ENCODE measurements at regions not wholly inside any gene's neighbourhood (a gene's known extent, or its start where the extent isn't known, plus 50 kb on each side); places are given as distances from the start of the nearest gene placed in this dataset.
A peak's percentile ranks its signal among the peaks of the same experiment; 100 is the strongest.
"Not testable (repeated sequence)": the region's sequence is repeated elsewhere in the genome, so short reads cannot be mapped to it uniquely, and the experiment has no call there.

DNA sequence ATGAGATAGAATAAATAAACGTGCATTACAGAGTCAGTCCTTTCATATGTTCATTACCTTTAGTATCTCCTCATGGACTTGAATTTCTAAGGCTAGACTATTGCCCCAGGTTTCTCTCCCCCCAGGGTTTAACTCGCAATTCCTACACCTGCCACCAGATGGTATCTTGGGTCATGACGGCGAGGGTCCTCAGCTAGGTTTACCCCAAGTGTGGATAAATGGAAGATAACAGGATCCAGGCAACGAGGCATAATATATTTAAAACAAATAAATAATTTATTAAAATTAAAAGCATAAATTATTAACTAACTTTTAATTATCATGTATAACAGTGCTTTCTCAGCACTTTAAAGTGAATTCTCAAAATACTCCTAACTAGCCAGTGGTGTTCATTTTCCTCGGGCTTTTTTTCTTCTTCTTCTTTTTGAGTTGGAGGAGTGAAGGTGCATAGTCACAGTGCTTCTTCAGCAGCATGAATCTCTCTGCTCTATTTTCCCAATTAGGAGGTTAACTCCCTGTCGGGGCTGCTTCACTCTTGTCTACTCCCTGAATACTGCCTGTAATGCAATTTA is 243.5 kb upstream of the CAND1 start:
- intact Hi-C loops (cut with DNase I), result no loop called here
- DNase-seq, result no peak

DNA sequence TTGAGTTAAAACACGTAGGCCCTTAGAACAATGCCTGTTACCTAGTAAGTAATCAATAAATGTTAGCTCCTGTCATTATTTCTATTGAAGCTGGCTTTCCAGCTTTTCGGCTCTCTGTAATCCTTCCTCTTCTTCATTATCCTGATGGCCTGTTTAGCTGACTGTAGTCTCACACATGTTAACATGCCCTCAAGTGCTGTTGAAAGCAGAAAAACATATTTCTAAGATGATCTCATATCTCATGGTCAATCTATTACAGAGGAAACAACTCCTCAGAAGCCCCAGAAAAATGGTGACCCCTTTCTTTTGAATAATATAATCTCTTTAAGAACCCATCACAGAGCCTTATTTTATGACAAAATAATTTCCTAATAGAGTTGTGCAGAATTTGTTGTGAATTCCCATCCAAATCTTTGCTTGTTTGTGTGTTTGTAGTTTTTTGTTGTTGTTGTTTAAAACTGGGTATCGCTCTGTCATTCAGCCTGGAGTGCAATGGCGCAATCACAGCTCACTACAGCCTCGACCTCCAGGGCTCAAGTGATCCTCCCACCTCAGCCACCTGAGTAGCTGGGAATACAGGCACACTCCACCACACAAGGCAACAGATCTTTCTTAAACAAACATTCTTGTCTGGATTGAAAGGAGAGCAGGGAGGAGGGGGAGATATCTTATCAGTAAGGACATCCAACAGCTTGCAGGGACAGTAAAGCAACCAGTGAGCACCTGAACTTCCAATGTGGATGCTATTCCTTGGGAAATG is 242.5 kb upstream of the CAND1 start:
- DNase-seq, result no peak
- intact Hi-C loops (cut with DNase I), result no loop called here

DNA sequence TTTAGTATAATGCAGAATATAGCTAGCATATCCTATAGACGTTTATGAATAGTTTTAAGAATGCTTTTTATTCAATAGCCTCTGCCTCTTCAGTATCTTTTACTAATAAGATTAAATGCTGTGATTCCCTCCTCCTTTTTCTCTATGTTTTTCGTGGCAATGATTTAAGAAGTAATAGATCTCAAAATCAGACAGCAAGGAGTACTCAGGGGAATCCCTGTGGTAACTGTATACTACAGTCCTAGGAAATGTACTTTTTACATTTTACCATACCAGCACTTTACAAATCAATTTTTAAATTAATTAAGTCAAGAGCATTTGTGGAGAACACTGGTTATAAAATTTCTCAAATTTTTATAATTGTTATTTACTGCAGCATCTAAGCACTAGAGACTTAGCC is 240.6 kb upstream of the CAND1 start:
- DNase-seq, result no peak
- intact Hi-C loops (cut with DNase I), result no loop called here

DNA sequence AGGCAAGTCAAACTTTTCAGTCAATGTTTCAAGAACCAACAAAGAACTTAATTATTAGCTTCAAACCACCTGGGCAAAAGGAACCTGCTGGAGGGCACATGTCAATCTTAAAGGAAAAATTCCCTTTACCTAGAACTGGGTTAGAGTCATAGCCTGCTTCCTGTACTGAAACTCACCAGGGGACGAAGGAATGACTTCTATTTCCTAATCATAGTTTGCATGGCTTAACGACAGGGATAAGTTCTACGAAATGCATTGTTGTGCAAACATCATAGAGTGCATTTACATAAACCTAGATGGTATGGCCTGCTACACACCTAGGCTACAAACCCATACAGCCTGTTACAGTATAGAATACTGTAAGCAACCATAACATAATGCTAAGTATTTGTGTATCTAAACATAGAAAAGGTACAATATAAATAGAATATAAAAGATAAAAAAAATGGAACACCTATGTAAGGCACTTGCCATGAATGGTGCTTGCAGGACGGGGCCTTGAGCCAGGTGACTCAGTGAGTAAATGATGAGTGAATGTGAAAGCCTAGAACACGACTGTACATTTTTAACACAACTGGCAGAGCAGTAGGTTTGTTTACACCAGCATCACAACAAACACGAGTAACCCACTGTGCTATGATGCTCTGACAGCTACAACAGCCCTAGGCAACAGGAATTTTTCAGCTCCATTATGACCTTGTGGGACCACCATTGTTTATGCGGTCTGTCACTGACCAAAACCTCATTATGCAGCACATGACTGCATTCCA is 234.9 kb upstream of the CAND1 start:
- no peak for DNase-seq
- intact Hi-C loops (cut with DNase I), result no loop called here

DNA sequence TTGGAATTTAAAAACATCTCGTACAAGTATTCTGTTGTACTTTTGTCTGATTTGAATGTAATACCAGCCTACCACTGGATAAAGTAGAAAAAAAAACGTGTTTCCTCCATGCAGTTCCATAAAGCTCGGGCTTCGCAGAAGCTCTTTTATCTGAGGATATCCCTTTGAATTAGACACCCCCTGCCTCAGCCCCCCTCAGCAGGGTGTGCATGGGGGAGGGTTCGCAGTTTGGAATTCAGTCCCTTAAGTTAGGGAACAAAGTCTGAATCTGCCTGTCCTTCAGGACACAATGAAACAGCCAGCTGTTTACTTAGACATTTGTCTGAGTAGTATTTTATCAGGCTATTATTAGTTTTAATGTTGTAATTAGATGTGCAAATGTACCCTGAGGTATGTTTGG is 234.0 kb upstream of the CAND1 start:
- no peak for DNase-seq
- intact Hi-C loops (cut with DNase I), result no loop called here

DNA sequence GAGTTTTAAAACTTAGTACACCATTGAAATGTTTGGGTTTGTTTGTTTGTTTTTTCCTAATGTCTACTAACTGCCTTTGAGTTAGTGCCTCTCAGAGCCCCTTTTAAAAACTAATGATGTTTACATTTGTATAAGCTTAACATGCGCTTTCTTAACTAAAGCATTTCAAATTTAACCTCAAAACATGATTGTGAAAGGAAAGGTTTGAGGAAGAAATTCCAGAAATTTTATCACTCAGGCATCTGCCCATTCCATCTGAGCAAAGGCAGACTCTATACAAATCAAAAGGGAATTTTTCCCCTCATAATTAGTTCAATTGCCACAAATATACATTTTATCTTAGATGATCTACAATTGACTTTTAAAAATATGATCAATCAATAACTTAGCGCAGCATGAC is 230.7 kb upstream of the CAND1 start:
- DNase-seq, result no peak
- intact Hi-C loops (cut with DNase I), result no loop called here

DNA sequence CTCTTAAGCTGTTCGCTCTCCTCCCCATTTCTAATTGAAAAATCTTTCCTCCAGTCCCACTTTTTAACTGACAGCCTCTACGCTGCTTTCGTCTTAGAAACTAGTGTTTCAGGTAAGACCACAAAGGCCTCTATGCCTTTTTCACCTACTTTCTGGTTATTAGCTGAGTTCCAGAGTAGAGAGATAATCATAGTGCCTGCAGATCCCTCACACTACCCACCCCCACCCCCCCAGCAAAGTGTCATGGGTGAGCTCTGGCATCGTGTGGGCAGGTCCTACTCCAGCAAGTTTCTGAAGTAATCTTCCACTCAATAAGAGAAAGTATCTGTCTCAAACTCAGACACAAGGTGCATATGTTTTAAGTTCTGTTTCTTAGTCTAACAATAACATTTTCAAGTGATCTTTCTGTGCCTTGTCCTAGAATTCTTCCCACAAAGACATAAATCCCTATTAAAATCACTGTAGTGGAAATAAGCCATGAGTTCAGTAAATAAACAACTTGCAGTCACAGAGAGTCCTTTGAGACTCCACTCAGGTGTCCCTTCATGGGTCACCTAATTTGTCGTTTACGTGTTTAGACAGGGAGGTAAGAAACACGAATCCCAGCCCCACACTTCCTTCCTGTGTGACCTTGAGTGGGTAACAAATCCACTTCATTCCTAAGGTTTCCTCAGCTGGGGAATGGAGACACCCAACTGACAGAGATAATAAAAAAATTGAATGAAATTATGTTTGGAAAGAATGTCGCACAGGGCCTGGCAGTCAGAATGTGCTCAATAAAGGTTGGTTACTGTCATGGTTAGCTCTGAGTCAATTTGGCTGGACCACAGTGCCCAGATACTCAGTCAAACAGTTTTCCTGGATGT is 228.9 kb upstream of the CAND1 start:
- DNase-seq, result no peak
- intact Hi-C loops (cut with DNase I), result no loop called here

DNA sequence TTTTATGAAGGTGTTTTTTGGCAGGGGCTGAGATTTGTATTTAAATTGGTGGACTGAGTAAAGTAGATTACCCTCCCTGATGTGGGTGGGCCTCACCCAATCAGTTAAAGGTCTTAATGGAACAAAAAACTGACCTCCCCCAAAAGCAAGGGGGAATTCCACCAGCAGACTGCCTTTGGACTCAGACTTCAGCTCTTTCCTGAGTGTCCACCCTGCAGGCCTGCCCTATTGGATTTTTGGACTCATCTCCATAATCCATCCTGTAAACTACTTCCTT is 228.4 kb upstream of the CAND1 start:
- no peak for DNase-seq
- intact Hi-C loops (cut with DNase I), result no loop called here

DNA sequence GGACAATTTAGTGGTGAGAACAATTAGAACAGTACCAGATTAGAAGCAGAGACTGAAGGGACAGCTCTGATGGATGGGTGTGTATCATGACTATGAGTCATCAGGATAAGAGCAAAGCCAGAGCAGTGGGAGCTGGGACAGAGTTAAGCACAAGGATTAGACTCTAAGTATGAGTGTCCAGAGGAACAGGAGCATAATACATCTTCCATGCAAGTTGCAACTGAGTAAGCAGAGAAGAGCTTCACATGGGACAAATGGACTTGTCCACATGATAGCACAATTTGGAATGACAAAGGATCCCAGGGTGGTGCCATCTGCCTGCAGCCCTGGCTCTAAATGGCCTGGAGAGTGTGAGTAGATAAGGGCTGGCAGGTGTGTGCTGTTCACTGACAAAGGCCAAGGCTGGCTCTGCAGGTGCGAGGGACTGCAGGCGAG is 226.4 kb upstream of the CAND1 start:
- DNase-seq, result no peak

DNA sequence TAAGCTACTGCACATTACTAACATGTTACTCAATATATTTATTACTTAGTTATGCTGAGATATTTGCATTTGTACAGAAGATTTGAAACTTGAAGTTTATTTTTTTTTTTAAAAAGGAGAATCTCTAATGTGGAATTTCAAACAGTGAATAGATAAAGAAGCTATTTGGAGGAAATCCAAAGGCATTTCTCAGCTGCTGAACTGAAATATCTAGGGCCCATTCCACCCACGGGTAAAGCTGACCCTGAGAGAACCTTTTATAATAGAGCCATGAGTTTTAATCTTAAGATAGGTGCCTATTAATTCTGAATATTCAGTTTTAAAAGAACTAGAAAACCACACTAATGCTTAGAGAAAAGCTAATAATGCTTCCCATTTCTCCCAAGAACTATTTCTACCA is 225.4 kb upstream of the CAND1 start:
- intact Hi-C loops (cut with DNase I), result no loop called here
- no peak for DNase-seq

More for the DNA sequence above, 226.4 kb upstream of the CAND1 start:
- intact Hi-C loops (cut with DNase I), result no loop called here

DNA sequence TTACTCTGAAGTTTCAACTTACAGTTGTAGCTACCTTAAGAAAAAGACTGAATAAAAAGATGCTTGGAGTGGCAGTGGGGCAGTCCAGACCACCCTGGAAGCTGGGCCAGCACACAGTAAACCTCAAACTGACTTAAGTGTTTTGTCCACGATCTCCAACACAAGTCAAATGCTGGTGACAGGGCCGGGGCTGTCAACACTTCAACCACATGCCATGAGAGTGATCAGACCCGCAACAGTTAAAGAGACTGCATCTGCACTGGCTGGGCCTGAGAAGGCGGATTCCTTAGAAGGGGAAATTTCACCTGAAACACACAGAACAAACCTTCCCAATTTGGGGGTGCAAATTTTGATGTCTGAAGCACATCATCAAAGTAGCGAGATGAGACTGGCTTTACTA is 223.5 kb upstream of the CAND1 start:
- no peak for DNase-seq
- intact Hi-C loops (cut with DNase I), result no loop called here

DNA sequence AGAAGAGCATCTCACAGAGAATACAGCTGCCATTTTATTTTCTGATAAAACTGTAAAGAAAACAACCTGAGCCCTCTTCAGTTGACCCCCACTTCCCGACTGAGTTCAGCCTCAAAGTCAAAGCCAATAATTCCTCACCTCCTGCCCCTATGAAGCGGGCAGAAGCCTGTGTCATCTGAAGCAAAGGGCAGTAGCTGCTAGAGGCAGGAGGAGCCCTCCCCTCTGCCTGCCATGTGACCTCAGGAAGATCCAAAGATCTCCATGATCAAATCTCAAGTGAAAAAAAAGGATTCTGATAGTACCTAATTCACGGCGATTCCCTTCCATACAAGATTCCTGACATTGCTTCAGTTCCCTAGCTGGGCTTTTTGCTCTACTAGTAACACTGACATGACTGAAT is 223.1 kb upstream of the CAND1 start:
- no peak for DNase-seq
- intact Hi-C loops (cut with DNase I), result no loop called here

DNA sequence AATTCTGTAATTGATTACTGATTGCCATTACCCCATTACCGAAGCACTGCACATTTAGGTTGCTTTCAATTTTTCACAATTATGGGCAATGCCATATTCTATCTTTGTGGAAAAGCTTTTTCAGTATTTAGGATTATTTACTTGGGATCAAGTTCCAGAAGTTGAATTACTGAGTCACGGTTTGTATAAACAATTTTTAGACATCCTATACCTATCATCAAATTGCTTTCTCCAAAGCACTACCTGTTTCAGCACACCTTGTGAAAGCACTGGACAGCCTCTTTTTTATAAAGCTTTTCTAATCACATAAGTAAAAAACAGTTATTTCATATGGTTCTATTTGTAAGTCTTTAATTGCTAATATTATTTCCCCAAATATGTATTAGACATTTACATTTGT is 221.5 kb upstream of the CAND1 start:
- intact Hi-C loops (cut with DNase I), result no loop called here
- no peak for DNase-seq

DNA sequence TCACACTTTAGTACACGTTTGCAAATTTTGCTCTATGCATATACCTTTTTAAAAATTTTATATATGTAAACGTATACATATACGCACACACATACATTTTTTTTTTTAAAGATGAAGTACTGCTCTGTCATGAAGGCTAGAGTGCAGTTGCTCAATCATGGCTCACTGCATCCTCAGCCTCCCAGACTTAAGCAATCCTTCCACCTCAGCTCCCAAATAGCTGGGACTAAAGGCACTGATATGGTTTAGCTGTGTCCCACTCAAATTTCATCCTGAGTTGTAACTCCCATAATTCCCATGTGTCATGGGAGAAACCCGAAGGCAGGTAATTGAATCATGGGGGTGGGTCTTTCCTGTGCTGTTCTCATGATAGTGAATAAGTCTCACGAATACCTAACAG is 220.8 kb upstream of the CAND1 start:
- no peak for DNase-seq
- intact Hi-C loops (cut with DNase I), result no loop called here

DNA sequence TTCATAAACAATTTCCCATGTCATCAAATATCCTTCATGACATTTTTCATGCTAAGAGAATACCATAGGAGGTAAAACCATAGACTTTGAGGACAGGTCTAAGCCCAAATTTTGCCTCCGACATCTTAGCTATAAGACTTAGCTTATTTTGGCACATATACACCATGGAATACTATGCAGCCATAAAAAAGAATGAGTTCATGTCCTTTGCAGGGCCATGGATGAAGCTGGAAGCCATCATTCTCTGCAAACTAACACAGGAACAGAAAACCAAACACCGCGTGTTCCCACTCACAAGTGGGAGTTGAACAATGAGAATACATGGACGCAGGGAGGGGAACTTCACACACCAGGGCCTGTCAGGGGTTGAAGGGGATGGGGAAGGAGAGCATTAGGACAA is 220.0 kb upstream of the CAND1 start:
- intact Hi-C loops (cut with DNase I); DNase-seq: not testable (repeated sequence)

DNA sequence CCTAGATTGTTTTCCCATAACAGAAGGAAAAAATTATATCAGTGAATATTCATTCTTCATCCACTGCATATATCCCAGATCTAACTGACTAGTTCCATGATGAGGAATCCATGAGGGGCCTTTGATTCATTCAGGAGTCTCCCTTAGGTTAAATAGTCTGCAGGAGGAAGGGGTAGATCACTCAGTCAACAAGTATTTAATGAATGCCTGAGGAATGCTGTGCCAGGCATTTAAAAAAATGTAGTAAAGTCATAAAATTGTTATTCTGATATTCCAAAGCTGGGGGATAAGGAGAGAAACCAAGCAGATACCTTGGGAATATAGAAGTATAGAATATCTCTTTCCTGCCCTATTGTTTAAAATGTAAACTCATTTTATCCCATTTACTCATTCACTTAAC is 216.2 kb upstream of the CAND1 start:
- intact Hi-C loops (cut with DNase I), result no loop called here
- DNase-seq, result no peak

DNA sequence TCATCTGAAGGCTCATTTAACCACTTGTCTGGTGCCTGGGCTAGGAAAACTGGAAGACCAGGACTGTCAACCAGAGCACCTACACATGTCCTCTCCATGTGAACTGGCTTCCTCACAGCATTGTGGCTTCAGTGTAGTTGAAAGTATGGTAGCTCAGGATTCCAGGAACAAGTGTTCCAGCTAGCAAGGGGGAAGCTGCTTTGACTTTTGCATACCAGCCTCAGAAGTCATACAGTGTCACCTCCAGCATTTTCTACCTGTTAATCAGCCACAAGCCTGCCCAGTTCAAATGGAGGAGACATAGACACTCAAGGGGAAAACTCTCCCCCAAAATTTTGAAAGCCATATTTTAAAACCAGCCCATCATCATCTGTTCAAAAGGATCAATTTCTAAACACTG is 212.8 kb upstream of the CAND1 start:
- intact Hi-C loops (cut with DNase I), result no loop called here
- no peak for DNase-seq

DNA sequence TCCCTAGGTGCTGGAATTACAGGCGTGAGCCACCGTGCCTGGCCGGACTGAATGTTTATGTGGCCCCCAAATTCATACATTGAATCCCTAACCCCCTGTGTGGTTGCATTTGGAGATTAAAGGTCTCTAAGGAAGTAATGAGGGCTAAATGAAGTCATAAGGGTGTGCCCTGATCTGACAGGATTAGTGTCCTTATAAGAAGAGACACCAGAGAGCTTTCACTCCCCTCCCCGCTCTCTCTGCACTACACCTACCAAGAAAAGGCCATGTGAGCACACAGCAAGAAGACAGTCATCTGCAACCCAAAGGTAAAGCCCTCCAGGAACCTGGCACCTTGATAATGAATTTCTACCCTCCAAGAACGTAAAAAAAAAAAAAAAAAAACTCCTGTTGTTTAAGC is 212.1 kb upstream of the CAND1 start:
- intact Hi-C loops (cut with DNase I), result no loop called here
- DNase-seq, result peak in 1 of 10 donors; percentile 37

DNA sequence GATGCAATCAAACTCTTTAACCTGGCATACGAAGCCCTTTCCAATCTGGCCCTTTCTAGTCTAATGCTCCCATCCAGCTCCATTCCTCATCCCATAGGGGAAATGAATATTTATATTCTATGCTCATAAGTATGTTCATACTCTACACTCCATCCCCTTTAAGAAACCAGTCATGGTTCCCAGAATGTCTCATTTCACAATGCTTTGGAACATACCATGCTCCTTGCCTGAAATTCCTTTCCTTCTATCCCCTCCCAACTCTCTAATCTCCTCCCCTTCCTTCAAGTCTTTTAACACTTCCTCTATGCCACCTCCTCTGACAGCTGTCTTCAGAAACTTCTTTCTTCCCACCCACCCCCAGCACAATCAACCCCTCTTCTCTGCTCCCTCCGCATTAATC is 207.0 kb upstream of the CAND1 start:
- intact Hi-C loops (cut with DNase I), result no loop called here

DNA sequence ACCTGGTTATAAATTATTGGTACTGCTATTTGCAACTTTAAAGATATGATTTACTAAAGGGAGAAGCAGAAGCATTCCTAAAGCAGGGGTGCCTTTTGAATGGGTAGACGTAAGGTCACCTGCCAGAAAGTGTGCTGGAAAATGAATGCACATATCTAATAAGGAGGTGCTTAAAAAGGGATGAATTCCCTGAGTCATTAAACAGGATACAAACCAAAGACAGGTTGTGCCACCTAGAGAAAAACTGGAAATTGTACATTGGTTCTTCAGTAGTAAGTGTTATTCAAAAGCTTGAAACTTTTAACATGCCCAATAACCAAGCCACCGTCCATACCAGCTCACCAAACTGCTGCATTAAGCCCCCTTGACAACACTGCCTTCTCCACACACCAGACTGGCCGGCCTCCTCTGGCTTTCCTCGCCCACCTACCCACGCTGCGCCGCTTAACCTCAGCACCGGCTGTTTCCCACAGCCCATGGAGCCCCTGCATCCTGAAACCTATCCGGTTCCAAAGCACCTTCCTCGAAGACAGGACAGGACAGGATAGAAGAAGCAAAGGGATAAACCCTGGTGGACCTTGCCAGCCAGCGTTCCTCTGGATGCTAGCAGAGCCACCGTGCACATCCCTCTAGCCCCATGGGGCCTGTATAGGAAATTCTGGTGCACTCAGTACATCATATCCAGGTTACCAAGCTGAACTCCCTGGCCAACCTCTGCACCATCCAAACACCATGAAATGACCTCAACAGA is 201.5 kb upstream of the CAND1 start:
- intact Hi-C loops (cut with DNase I), result no loop called here

More for the DNA sequence above, 207.0 kb upstream of the CAND1 start:
- no peak for DNase-seq

More for the DNA sequence above, 201.5 kb upstream of the CAND1 start:
- peak in 3 of 10 donors; percentile 43 to 71 (median 44) for DNase-seq

Data from posterior cingulate gyrus (tissue), 11 donors.